AG20443 (cell line): ENCODE measurements at regions not wholly inside any gene's neighbourhood (a gene's known extent, or its start where the extent isn't known, plus 50 kb on each side); places are given as distances from the start of the nearest gene placed in this dataset.
A peak's percentile ranks its signal among the peaks of the same experiment; 100 is the strongest.

ENCODE experiments used
- DNase-seq: peaks from one replicate; pipeline ENCODE4 v3.0.0; 2012; ENCODE audit warnings: low spot score, mixed read lengths

DNA sequence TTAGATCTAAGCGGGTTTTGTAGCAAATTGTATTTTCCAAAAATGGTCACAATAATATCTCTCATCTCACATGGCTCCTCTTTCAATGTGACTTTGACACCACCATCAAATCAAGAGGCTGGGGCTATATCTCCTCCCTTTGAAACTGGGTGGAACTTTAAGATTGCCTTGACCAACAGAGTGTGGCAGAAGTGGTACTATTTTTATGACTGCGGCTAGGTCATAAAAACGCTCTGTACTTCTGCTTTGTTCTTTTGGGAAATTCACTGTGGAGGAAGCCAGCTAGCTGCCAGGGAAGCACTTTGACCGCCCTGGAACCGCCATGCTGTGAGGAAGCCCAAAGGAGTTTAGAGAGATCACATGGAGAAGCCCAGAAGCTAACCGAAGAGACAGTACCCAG, 50.7 kb upstream of the ACOT11 start:
- no peak for DNase-seq

DNA sequence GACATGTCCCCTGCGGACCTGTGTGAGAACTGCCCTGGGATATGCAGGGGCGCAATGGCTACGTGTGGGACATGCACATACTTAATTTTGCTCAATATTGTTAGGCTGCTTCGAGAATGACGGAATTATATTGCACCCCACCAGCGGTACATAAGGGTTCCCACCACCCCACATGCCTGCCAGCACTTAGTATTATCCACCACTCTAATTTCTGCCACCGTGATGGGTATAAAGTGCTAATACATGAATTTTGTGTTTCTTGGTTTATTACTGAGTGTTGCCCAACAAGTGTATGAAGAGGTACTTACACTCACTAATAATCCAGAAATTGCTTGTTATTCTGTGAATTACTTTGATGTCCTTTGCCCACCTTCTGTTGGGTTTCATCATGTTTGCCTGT, 52.1 kb upstream of the ACOT11 start:
- no peak for DNase-seq

DNA sequence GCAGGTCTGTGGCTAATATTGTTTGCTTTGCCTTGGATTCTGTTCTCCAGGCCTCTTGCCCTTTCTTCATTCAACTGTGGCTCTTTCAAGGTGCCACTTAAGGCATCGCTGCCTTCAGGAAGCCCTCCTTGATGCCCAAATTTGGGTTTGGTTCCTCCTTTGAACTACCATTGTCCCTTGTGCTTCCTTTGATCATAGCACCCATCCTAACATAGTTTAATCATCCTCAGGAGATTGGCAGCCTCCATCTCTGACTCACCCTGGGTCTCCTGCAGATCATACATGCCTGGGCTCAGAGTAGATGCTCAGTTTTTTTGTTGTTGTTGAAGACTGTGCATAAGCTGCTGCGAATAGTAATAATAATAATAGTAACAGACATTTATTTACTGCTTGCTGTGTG, 54.4 kb upstream of the ACOT11 start:
- no peak for DNase-seq

DNA sequence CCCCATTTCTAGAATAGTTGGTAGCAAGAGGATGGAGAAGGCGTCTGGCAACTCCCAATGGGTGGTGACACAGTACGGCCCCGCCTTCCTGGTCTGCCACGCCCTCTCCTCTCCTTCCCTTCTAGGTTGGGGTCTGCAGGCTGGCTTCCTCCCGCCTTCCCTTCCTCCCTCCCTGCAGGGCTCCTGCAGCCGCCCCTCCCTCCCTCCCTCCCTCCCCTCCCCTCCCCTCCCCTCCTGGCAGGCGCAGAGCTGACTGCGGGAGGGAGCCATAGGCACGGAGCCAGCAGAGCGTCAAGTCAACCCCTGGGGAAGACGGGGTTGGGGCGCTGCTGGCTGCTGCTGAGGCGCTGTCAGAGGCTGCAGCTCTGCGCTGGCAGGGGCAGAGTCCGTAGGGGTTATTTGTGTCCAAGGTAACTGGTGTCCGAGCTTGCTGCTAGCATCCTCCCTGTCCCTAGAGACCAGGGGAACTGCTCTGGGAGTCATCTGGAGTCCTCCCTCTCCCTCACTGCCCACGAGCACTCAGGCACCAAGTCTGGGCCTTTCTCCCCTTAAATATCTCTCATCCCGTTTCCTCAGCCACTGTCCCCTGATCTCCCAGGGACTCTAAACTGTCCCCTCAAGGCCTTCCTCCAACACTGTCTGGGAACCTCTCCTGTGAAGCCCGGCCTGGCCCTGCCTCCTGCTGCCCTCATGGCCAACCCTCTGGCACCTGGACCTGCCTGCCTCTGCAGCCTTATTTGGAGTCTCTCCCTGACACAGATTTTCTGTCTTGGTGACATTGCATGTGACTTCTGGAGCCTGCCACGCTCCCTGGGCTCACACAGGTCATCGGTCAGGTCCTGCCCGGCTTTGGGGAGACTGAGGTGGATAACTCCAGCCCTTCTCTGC, 57.4 kb upstream of the ACOT11 start:
- DNase-seq, result peak; percentile 35

DNA sequence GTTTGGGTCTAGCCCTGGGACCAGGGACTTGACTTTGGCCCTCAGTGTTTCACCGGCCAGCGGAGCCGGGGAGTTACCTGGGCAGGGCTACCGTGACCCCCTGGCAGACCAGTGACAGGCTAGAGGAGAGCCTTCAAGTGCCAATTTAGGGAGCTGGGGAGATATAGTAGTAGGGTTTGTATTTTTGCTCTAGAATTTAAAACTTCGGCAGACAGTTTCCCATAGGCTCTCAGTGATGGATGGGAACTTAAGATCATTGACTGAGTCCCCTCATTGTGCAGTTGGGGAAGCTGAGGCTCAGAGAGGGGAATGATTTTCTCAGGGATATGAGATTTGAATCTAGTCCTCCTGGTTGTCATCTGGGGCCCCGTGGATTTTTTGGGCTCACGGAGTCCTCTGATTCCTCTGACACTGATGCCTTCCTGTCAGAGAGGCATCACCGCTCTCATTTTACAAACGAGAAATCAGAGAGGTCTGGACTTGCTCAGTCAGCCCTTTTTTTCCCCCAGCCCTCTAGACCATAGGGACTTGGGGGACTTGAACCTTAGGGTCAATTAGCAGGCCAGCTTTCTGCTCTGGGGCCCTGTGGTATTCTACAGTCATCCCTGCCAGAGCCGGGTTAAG, 58.3 kb upstream of the ACOT11 start:
- DNase-seq, result no peak

DNA sequence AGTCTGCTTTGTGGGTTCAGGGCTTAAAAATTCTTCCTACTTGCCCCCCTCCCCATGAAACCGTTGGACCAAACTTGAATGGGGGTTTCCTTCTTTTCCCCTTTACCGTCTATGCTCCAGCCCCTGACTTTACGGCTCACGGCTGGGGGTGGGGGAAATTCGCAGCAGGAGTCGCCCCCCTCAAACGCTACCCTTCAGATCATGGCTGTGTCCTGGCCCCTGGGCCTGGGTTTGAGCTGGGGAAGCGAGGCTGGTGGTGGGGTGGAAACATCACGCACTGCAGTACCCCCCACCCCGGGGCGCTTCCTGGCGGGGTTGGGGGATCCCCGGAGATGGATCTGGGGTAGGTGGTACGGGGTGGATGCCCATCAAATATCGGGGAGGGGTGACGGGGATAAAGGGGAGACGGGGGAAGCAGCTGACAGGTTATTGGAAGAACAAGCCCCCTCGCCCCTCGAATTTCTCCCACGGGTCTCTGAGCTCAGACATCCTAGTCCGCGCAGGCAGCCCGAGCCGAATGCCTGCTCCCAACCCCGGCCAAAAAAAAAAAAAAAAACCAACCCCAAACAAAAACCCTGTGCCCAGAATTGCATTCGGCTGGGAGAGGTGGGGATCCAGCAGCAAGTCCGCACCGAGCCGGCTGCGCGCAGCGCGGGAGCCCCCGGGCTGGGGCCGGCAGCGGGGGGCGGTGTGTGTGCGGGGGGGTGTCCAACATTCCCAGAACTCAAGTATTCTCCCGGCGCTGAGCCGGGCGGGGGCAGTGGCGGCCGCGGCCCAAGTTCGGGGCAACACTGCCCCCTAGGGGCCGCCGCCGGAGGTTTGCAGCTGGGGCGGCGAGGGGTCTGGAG, 59.0 kb upstream of the ACOT11 start:
- peak; percentile 95 for DNase-seq

DNA sequence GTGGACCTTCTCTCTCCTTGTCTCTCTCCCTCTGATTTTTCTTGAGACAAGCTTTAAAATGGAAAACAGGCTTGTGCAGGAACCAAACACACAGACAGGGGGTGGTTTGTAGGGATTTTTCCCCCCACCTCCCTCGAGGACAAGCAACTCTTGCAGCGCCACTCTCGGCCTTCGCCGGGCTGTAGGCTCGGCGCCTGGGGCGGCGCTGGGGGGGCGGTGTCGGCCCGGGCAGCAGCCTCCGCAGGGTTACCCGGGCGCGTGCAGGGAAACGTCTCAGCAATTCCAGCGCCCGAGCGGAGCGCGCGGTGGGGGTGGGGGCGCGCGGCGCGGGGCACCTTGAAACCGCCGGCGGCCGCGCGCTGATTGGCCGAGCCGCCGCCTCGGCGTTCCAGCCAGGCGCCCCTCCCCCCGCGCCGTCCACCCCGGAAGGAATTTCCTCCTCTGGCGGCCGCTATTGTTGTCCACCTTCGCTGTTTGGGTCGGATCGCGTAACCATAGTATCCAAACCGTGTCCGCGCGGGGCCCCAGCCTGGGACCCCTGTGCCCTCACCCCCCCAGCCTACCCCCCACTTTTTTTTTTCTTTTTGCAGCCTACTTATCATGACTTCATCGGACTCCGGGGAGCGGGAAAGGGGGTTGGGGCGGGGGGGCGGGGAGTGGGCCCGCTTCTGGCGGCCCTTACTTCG, 59.8 kb upstream of the ACOT11 start:
- peak; percentile 97 for DNase-seq

DNA sequence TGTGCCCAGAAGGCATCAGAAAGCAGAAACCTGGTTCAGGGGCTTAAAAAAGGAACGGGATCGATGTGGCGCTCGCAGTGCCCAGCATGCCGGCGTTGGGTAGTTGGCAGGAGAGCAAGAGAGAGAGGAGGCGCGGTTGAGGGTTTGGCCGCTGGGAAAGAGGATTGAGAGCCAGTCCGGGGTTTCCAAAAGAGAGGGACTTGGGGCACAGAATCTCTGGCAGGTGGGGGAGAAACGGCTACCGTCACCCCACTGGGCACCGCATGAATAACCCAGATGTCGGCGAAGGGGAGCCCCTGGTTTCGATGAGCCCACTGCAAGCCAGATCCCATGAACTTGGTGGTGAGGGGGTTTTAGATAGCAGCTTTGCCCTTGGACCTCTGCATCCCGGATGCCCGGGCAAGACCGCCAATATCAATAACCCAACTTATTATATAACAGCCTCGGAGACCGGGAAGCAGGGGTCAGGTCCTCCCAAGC, 60.4 kb upstream of the ACOT11 start:
- DNase-seq, result peak; percentile 45

DNA sequence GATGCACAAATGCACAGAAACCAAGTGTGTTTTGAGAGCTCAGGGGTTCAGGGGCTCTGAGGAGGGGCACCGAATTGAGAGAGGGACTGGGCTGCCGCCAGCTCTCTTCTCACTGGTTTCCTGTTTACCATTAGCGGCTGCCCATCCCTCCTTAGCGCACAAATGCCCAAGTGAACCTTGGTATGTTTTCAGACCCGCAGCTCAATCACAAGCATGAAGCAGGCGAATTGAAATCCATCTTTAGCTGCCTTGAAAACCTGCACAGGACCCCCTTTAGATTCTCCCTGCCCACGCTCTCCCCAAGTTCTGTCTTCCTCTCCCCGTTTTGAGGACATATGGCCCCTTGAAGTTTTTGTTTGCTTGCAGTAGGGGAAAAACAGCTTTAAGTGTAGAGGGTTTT, 61.1 kb upstream of the ACOT11 start:
- DNase-seq, result no peak

DNA sequence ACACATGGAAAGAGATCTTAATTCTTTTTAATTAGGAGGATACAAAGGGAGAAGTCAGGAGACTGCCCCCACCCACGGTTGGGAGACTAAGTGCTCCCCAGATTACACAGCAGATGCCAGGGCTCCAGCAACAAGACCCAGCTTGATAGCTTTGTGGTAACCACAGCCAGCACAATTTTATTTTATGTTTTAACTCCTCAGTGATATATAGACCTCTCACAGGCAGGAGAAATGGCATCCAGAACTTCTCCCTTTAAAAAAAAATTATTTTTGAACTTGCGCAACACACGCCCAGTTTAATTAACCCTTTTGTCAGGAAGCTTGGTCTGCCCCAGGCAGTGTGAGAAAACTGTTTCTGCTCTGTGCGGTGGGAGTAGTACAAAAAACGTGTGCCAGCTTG, 62.6 kb upstream of the ACOT11 start:
- DNase-seq, result no peak

DNA sequence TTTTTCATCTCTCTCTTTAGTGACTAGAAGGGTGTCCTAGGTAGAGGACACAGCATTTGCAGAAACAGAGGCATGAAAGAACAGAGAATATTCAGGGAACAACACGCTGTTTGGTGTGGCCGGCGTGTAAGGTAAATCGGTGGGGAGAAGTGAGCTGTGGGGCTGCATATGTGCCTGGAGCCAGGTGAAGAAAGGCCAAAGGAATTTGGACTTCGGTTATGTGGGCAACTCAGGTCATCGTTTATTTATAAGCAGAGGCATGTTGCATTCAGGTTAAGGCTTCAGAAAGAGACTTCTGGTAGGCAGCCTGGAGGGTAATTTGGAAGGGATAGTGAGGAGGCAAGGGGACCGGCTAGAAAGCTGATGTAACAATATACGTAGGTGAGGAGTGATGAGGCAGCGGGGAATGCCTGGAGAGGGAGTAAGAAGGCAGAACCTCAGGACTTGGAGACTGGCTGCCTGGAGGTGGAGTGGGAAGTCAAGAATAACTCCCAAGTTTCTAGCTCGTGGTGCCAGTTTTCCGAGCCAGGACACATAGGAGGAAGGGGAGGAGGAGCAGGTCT, 64.1 kb upstream of the ACOT11 start:
- no peak for DNase-seq

DNA sequence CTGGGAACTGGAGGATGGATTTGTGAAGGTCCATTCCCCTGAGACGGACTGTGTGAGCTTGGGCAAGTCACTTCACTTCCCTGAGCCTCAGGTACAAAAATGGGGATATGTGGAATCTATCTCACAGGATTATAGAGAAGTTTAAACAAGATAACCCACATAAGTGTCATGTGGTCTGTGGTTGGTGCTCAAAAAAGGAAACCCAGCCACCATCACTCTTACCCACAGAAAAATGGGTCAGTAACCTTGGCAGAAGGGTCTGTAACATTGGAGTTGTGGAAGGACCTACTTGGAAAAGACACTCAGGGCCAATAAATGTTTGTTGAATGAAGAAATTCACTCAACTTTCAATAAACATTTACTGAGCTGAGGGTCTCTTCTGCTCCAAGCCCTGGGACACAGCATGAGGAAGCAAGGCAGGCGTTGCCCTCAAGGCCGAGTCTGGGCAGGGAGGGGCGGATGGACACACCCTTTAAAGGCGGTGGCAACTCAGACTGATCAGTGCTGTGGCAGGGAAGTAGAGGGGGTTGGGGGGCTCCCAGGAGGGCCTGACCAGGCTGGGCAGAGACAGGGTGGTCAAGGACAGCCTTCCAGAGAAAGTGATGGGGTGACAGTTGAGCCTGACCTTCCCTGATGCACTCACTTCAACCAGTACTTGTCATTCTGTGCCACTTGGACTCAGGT, 66.7 kb upstream of the ACOT11 start:
- no peak for DNase-seq

DNA sequence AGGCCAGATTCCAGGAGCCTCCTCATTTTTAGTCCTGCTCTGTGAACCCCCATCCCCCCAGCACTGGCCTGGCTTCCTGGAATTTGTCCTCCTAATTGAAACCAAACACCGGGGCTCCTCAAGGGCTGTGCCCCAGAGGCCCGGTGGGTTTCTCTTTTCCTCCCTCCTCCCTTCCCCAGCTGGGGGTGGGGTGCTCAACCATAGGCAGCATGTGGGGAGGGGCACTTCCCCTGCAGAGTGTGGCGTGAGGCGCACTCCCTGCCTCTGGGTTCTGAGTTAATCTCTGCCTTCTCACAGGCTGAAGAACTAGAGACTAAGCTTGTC, 67.5 kb upstream of the ACOT11 start:
- no peak for DNase-seq

DNA sequence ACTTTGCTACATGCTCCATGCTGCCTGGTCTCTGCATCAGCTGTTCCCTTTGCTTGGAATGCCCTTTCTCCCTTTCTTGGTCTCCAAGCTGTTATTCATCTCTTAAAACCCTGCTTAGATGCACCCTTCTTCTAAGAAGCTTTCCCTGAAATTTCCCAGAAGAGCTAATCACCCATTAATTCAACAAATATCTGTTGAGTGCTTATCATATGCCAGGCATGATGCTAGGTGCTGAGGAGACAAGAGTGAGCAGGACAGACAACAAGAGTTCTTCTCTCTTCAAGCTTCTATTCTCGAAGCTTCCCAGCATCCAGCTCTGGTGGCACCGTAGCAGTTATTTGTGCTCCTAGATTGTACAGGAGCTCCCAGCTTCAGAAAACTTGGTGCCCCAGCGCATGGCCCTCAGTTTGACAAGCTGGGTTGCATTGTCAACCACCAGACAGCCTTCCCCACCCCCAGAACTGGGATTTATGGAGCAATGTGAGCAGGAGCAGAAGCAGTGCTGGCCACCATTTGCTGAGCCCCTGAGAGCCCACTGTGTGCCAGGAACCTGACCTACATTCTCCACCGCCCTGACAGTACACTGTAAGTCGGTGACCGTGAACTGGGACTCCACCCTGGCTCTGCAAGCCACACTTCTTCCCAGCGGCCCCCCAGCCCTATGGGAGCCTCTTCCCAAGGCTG, 68.0 kb upstream of the ACOT11 start:
- no peak for DNase-seq

DNA sequence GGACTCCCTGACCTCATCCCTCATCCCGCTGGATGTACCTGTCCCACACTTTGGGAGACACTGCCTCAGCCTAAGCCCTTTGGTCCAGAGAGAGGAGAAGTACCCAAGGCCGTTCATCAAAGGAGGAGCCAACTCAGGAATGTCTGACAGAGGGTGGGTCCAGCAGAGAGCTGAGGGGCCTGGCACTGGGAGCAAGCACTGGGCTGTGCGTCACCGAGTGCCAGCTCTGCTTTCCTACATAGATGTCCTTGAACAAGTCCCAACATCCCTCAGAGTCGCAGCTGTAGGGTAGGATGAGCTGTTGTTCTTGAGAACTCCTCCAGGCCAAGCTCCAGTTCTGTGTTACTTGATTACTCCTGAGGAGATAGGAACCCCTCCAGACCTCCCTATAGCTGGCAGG, 68.8 kb upstream of the ACOT11 start:
- DNase-seq, result no peak

DNA sequence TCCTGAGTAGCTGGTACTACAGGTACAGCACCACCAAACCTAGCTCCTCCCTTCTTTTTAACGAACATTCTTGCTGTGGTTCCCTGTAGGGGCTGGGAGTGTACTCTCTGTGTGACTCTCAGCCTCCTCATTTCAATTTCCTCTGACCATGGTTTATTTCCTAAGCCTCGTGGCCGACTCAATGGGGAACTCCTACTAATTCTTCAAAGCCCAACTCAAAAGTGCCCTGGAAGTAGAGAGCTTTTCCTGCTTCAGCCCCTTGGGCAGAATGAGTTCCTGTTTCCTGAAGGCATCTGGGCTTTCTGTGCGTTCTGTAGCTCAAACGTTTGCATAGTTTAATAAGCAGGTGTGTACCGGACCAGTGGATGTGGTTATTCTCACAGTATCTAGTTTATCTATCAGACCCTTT, 70.9 kb upstream of the ACOT11 start:
- no peak for DNase-seq

DNA sequence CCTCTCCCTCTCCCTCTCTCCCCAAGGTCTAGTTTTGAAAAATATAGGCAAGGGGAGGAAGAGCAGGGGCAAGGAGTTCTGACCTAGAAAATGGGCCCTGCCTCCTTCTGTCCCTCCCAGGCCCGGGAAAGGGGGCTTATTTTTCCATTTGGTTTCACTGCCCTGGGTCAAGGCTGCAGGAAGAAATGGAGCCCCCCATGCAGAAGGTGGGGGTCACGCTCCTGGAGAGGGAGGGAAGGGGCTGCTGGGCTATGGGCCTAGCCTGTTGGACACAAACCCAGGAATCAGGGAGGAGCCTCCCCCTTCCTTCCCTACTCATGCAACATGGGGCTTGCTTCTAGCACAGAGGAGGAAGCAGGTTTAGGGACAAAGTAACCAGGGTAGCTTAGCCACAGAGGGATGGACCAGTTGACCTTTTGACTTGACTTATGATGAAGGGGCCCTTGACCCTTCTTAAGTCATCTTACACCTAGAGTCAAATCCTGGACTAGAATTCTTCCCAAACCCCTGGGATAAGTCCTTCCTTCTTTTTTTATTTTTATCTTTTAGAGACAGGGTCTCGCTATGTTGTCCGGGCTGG, 70.4 kb upstream of the SSBP3 start:
- no peak for DNase-seq

DNA sequence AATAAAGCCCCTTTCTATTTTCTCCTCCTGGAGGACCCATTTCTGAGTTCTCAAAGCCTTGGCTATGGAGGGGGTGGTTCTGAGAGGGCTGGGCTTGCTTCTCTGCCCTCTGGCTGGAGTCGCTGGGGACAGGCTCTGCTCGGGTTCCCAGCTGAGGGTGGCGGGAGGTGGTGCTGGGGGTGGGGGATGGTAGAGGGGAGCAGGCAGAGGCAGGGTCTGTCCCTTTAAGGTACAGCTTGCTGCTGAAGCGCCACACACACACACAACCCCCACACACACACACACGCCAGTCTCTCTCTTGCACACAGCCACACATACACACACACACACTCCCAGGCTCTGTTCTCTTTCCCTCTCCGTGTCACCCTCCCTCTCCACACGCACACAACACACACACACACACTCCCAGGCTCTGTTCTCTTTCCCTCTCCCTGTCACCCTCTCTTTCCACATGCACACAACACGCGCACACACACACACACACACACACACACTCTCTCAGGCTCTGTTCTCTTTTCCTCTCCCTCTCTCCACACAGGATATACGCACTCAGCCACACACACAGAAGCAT, 69.8 kb upstream of the SSBP3 start:
- DNase-seq, result no peak

DNA sequence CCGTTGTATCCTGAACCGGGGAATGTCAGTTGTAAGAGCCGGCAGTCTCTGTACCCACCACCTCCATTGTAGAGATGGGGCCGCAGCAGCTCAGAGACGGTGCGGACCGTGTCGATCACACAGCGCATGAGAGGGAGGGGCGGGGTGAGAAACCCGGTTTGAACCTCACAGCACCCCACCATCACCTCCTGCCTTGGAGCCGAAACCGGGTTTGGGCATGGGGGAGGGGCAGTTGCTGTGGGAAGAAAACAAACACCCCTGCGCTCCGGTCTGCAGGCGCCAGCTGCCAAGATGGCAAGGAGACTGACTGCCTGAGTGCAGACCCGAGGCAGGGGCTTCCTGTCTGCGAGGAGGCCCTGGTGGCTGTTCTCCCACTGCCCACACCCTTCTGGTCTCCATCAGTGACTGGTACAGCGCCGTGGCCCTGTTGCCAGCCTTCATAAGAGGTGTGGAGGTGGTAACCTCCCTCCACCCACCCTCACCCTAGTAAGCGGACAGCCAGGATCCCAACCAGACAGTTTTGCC, 69.2 kb upstream of the SSBP3 start:
- DNase-seq, result no peak
